GM06990 (cell line): ENCODE measurements at regions not wholly inside any gene's neighbourhood (a gene's known extent, or its start where the extent isn't known, plus 50 kb on each side); places are given as distances from the start of the nearest gene placed in this dataset.

ENCODE experiments used
- DNase-seq: peaks from one replicate; pipeline ENCODE4 v3.0.0-alpha.2; 2011; ENCODE audit not compliant: insufficient read length; ENCODE audit errors: extremely low read depth
- H3K27me3 ChIP-seq: replicated peaks from 2 replicates; pipeline ENCODE4 v1.6.0; 2011; ENCODE audit warnings: low read length; ENCODE audit not compliant: control insufficient read depth, insufficient read depth
- H3K36me3 ChIP-seq: 2 replicates; pipeline ENCODE4 v1.5.1; 2011; ENCODE audit warnings: low read length; ENCODE audit not compliant: control insufficient read depth, insufficient read depth
- H3K4me3 ChIP-seq: replicated peaks from 2 replicates; pipeline ENCODE4 v1.5.1; 2011; ENCODE audit warnings: low read depth, mild to moderate bottlenecking, control low read depth, low read length
- CTCF ChIP-seq: IDR thresholded peaks from 2 replicates; pipeline ENCODE4 v1.5.1; 2011; ENCODE audit warnings: low read length, control low read depth, mild to moderate bottlenecking, inconsistent platforms; ENCODE audit not compliant: insufficient read depth, poor library complexity, severe bottlenecking

GRCh38 chr10:113243311-113243710 lies 293.3 kb downstream of the TCF7L2 start:
- H3K27me3 ChIP-seq: no peaks in the 10 kb centered on the region; the same call in none of the 2 replicates
- DNase-seq: no peak
- no peak overlapping the region for H3K4me3 ChIP-seq
- no peaks in the 10 kb centered on the region for H3K36me3 ChIP-seq
- TF ChIP-seq CTCF: no peak

DNA sequence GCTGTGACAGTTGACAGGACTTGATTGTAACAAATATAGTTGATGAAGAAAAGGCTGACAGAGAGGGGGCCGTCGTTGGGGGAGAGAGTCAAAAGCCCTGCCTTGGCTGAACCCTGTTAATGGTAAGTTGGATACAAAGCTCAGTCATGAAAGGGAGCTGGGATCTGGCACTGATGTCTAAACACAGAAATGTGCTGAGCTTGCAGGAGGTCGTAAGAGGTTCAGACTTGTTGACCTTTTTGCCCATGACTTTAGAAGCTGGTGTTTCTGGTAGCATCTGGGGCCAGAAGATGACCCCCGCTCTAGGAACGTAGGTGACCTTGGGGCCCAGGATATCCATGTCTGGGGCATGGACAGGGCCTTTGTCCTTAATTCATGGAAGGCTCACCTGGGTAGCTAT lies 294.7 kb downstream of the TCF7L2 start:
- no peak overlapping the region for H3K4me3 ChIP-seq
- no peaks in the 10 kb centered on the region for H3K36me3 ChIP-seq
- H3K27me3 ChIP-seq: no peaks in the 10 kb centered on the region; the same call in none of the 2 replicates
- no peak for TF ChIP-seq CTCF
- DNase-seq: no peak

DNA sequence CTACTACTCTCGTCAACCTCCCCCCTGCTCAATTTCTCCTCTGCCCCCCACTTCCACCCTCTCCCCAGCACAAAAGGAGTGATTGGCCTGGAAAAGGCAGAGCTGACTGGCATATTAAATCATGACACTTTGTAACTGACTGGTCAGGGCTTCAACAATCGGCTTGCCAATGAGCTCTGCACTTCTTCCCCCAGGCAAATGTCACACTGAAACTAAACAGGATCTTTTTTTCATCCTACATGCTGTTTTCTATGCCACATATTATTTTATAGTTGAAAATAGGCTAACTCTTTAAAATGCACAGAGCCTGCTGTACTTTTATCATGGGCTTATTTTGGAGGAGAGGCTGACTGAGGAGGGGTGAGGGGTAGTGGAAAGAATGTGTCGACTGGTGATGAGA lies 295.2 kb downstream of the TCF7L2 start:
- DNase-seq: no peak
- H3K4me3 ChIP-seq: no peak overlapping the region

DNA sequence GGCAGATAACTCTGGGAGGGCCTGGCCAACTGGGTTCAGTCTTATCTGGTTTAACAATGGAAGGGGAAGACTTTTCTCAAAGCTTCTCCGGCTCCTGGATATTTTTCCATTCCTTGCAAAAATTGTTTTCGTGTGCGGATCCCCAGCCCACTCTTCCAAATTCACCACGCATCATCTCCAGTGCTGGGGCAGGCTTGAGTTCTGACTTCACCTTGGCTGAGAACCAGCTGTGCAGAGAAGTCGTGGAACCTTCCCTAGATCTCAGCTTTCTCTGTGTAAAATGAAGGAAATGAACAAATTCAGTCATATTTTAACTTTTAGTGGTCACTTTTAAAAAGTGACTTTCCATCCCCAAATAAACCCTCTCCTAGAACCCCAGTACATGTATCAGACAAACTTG lies 297.0 kb downstream of the TCF7L2 start:
- TF ChIP-seq CTCF: no peak
- Histone ChIP-seq H3K4me3 (no peak overlapping the region), H3K27me3 (peaks cover 1% of the 10 kb centered on the region), H3K36me3 (no peaks in the 10 kb centered on the region)
- no peak for DNase-seq

More for the DNA sequence above, 295.2 kb downstream of the TCF7L2 start:
- Histone ChIP-seq H3K36me3 (no peaks in the 10 kb centered on the region), H3K27me3 (peaks cover 1% of the 10 kb centered on the region)
- no peak for TF ChIP-seq CTCF

DNA sequence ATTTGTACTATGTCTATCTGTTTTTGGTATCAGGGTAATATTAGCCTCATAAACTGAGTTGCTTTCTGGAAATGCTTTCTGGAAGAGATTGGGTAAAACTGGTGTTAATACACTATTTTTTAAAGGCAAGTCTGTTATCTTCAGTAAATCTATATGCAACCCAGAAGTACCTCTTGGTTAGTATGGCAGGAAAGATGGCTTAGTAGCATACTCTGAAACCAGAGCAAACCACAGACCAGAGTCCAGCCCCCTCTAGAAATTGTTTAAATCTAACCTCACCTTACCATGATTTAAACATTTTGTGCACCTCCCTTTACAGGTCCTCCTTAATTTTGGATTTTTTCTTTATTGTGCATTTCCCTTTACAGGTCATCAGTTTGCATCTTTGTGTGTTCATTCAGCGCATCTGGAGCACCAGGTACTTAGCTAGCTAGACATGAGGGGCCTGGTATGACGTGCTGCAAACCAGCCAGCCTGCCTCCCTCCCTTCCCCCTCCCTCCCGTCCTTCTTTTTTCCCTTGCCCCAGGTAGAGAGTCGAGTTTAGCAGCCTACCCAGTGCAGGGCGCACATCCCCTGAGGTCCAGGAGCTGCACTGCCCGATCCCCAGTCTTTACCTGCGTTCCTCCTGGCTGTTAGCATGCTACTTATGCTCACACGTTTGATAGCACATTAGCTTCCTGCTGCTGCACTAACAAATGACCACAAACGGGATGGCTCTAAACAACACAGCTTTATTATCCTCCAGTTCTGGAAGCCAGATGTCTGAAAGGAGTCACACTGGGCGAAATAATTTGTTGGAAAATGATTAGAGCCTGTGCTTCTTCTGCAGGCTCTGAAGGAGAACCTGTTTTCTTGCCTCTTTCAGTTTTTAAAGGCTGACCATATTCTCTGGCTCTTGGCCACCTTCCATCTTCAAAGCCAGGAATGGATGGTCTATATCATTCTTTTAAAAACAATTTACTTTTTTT lies 299.9 kb upstream of the HABP2 start:
- DNase-seq: no peak
- H3K27me3 ChIP-seq: peaks cover 1% of the 10 kb centered on the region
- no peaks in the 10 kb centered on the region for H3K36me3 ChIP-seq
- no peak for TF ChIP-seq CTCF
- H3K4me3 ChIP-seq: no peak overlapping the region
